Liver (tissue), 8 donors: ENCODE measurements at regions not wholly inside any gene's neighbourhood (a gene's known extent, or its start where the extent isn't known, plus 50 kb on each side); places are given as distances from the start of the nearest gene placed in this dataset.
A peak's percentile ranks its signal among the peaks of the same experiment; 100 is the strongest.

Source experiments
- DNase-seq: peaks from one replicate; pipeline ENCODE4 v3.0.0-alpha.2; 2017; ENCODE audit warnings: low spot score
- H3K27ac ChIP-seq, 2 donors: one replicate each; pipeline ENCODE4 v1.7.0; 2013; ENCODE audit warnings: inconsistent platforms in 2 of 2, low read length in 2 of 2, control low read depth in 1 of 2, low read depth in 1 of 2, mild to moderate bottlenecking in 1 of 2
- H3K27me3 ChIP-seq, 4 donors: one replicate each; pipeline versions ENCODE4 v1.6.1 to v1.7.0; 2013; ENCODE audit warnings: low read length in 3 of 4, inconsistent platforms in 1 of 4, mild to moderate bottlenecking in 1 of 4, moderate library complexity in 1 of 4; ENCODE audit not compliant: control insufficient read depth in 4 of 4, insufficient read depth in 4 of 4
- H3K36me3 ChIP-seq, 4 donors: one replicate each; pipeline versions ENCODE4 v1.6.1 to v1.7.0; 2013; ENCODE audit warnings: low read length in 3 of 4, mild to moderate bottlenecking in 3 of 4, low read depth in 1 of 4, moderate library complexity in 1 of 4; ENCODE audit not compliant: control insufficient read depth in 4 of 4, insufficient read depth in 3 of 4
- H3K4me1 ChIP-seq, 4 donors: one replicate each; pipeline versions ENCODE4 v1.6.1 to v1.7.0; 2013; ENCODE audit warnings: low read length in 3 of 4, mild to moderate bottlenecking in 3 of 4, moderate library complexity in 1 of 4; ENCODE audit not compliant: control insufficient read depth in 4 of 4, insufficient read depth in 4 of 4
- H3K4me3 ChIP-seq, 3 donors: one replicate each; pipeline versions ENCODE4 v1.6.1 to v1.7.0; 2013; ENCODE audit warnings: low read length in 3 of 3, control low read depth in 1 of 3, low read depth in 1 of 3, mild to moderate bottlenecking in 1 of 3
- H3K9ac ChIP-seq, 2 donors: one replicate each; pipeline ENCODE4 v1.7.0; 2013; ENCODE audit warnings: low read length in 2 of 2, mild to moderate bottlenecking in 2 of 2, moderate library complexity in 2 of 2, control low read depth in 1 of 2, low read depth in 1 of 2
- H3K9me3 ChIP-seq, 4 donors: one replicate each; pipeline versions ENCODE4 v1.6.1 to v1.7.0; 2013; ENCODE audit warnings: low read length in 3 of 4; ENCODE audit not compliant: control insufficient read depth in 4 of 4
- ATF3 ChIP-seq: IDR thresholded peaks from 2 replicates; pipeline ENCODE4 v1.6.1; 2016; ENCODE audit warnings: antibody characterized with exemption
- CTCF ChIP-seq: fragments of 150-350 bp; IDR thresholded peaks from 2 replicates; pipeline ENCODE4 v1.5.1; 2017; ENCODE audit warnings: improper control_type of control experiment, low read depth, low read length; ENCODE audit not compliant: missing input control
- EGR1 ChIP-seq, 2 donors: IDR thresholded peaks; 2 replicates each; pipeline ENCODE4 v1.6.1; 2016 to 2018; ENCODE audit warnings: antibody characterized with exemption in 2 of 2, low read depth in 2 of 2
- FOXA2 ChIP-seq: IDR thresholded peaks from 2 replicates; pipeline ENCODE4 v1.6.1; 2016; ENCODE audit warnings: antibody characterized with exemption
- HNF4A ChIP-seq, 2 donors: conservative IDR thresholded peaks; 2 replicates each; pipeline ENCODE4 v1.6.1; 2016; ENCODE audit warnings: antibody characterized with exemption in 2 of 2, mild to moderate bottlenecking in 2 of 2
- HNF4G ChIP-seq: IDR thresholded peaks from 2 replicates; pipeline ENCODE4 v1.6.1; 2016; ENCODE audit warnings: antibody characterized with exemption
- JUND ChIP-seq, 2 donors: IDR thresholded peaks; 2 replicates each; pipeline ENCODE4 v1.6.1; 2016; ENCODE audit warnings: antibody characterized with exemption in 2 of 2
- MAX ChIP-seq: IDR thresholded peaks from 2 replicates; pipeline ENCODE4 v1.6.1; 2016; ENCODE audit warnings: antibody characterized with exemption
- NR2F2 ChIP-seq: IDR thresholded peaks from 2 replicates; pipeline ENCODE4 v1.6.1; 2016; ENCODE audit warnings: antibody characterized with exemption
- RAD21 ChIP-seq, 2 donors: IDR thresholded peaks; 2 replicates each; pipeline ENCODE4 v1.6.1; 2016; ENCODE audit warnings: antibody characterized with exemption in 2 of 2, mild to moderate bottlenecking in 2 of 2
- RXRA ChIP-seq, 2 donors: IDR thresholded peaks; 2 replicates each; pipeline ENCODE4 v1.6.1; 2017 to 2018; ENCODE audit warnings: antibody characterized with exemption in 2 of 2, mild to moderate bottlenecking in 1 of 2
- SP1 ChIP-seq: IDR thresholded peaks from 2 replicates; pipeline ENCODE4 v1.6.1; 2018; ENCODE audit warnings: antibody characterized with exemption, mild to moderate bottlenecking
- TAF1 ChIP-seq: conservative IDR thresholded peaks from 2 replicates; pipeline ENCODE4 v1.6.1; 2016; ENCODE audit warnings: antibody characterized with exemption, mild to moderate bottlenecking
- YY1 ChIP-seq: IDR thresholded peaks from 2 replicates; pipeline ENCODE4 v1.6.1; 2016; ENCODE audit warnings: antibody characterized with exemption, mild to moderate bottlenecking
- ZBTB33 ChIP-seq: IDR thresholded peaks from 2 replicates; pipeline ENCODE4 v1.6.1; 2016; ENCODE audit warnings: antibody characterized with exemption
- WGBS: extraction: QIAGEN DNeasy Blood & Tissue Kit; methylation state at CpG from one replicate; pipeline ENCODE4 v1.1.7; 2013; 5-methylcytosine and 5-hydroxymethylcytosine counted together
- donor health status: healthy.
- donor health status: healthy.
- donor health status: healthy.
- donor health status: healthy.
- donor health status: healthy.

GRCh38 chr6:163720460-163721235, 306.1 kb downstream of the QKI start:
- 55% methylated on average over 4 of the region's 4 CpGs for WGBS

GRCh38 chr6:163720005-163720404, 305.5 kb downstream of the QKI start:
- Histone ChIP-seq H3K36me3 (no peaks in the 10 kb centered on the region), H3K27ac (no peak overlapping the region), H3K9ac (no peak overlapping the region), H3K4me3 (no peak overlapping the region), H3K9me3 (no peaks in the 10 kb centered on the region), H3K4me1 (peaks cover 0 to 4% (median 1%) of the 10 kb centered on the region in 4 donors), H3K27me3 (no peaks in the 10 kb centered on the region)
- 29% methylated on average over 5 of the region's 5 CpGs for WGBS
- no peak for DNase-seq
- no peak for TF ChIP-seq NR2F2
- no peak for TF ChIP-seq TAF1
- TF ChIP-seq MAX = peak; percentile 83
- peak; percentile 46 to 82 for TF ChIP-seq HNF4A (conservative IDR thresholded peaks at IDR 0.05)
- peak; percentile 31 to 94 for TF ChIP-seq RXRA (IDR thresholded peaks at IDR 0.05)
- TF ChIP-seq FOXA2 = peak; percentile 99
- peak; percentile 78 for TF ChIP-seq ZBTB33
- TF ChIP-seq CTCF = no peak
- TF ChIP-seq YY1 = peak; percentile 55
- TF ChIP-seq HNF4G = no peak
- TF ChIP-seq EGR1 (IDR thresholded peaks at IDR 0.05; ENCODE audit: low read depth in 2 of 2) = peak in 1 of 2 donors; percentile 46
- peak; percentile 45 for TF ChIP-seq SP1
- peak; percentile 50 to 61 for TF ChIP-seq RAD21 (IDR thresholded peaks at IDR 0.05)

More at GRCh38 chr6:163720460-163721235, 306.1 kb downstream of the QKI start:
- TF ChIP-seq HNF4A (conservative IDR thresholded peaks at IDR 0.05) (no peak), MAX (no peak), SP1 (no peak), TAF1 (no peak), ZBTB33 (no peak), ATF3 (no peak), NR2F2 (no peak), JUND (IDR thresholded peaks at IDR 0.05) (no peak), HNF4G (no peak), CTCF (no peak)
- no peaks in the 10 kb centered on the region for H3K27me3 ChIP-seq
- H3K9me3 ChIP-seq = no peaks in the 10 kb centered on the region
- no peaks in the 10 kb centered on the region for H3K36me3 ChIP-seq
- no peak for DNase-seq
- no peak overlapping the region for H3K9ac ChIP-seq
- no peak overlapping the region for H3K27ac ChIP-seq
- peaks cover 0 to 4% (median 1%) of the 10 kb centered on the region in 4 donors for H3K4me1 ChIP-seq
- no peak overlapping the region for H3K4me3 ChIP-seq
